ENCODE measurements at regions not wholly inside any gene's neighbourhood (a gene's known extent, or its start where the extent isn't known, plus 50 kb on each side); places are given as distances from the start of the nearest gene placed in this dataset.

- no peak overlapping the region for H4K5ac ChIP-seq (ENCODE audit: insufficient read length, low read depth, low read length)
Observed at GRCh38 chr6:163790266-163790840, 375.8 kb downstream of the QKI start.

More at GRCh38 chr6:163790266-163790840, 375.8 kb downstream of the QKI start:
- no peak for DNase-seq
- Mint-ChIP-seq H3K36me3 (ENCODE audit: insufficient read depth in 1 of 3, low read depth in 3 of 3) (no peaks in the 10 kb centered on the region; a peak in 1 of 7 replicates), H3K27me3 (ENCODE audit: low read depth) (no peaks in the 10 kb centered on the region; the same call in 1 of the 2 replicates), H3K4me1 (peaks cover 15 to 16% of the 10 kb centered on the region in 2 experiments), H3K27ac (no peak overlapping the region), H3K4me3 (no peak overlapping the region), H3K9me3 (no peaks in the 10 kb centered on the region)
- Histone ChIP-seq H3T11ph (ENCODE audit: low read length) (no peak overlapping the region), H2AK5ac (ENCODE audit: insufficient read length, low read length) (no peak overlapping the region), H4K20me1 (ENCODE audit: control insufficient read depth, insufficient read depth, insufficient read length) (no peaks in the 10 kb centered on the region), H2BK12ac (ENCODE audit: insufficient read length, low read depth, low read length) (no peak overlapping the region), H3K79me2 (ENCODE audit: insufficient read depth, low read length) (no peaks in the 10 kb centered on the region), H3K27ac (ENCODE audit: insufficient read length, low read depth, low read length) (no peak overlapping the region), H2BK5ac (ENCODE audit: insufficient read length, low read length) (no peak overlapping the region), H3K4ac (ENCODE audit: low read depth, low read length) (no peak overlapping the region), H2BK20ac (ENCODE audit: low read depth, low read length, poor library complexity, severe bottlenecking) (no peak overlapping the region), H2BK120ac (ENCODE audit: low read depth, low read length, poor library complexity, severe bottlenecking) (no peak overlapping the region), H3K56ac (ENCODE audit: insufficient read length, low read depth, low read length) (no peak overlapping the region), H3K14ac (ENCODE audit: insufficient read depth, low read length) (no peak overlapping the region), H2BK15ac (ENCODE audit: low read depth, low read length) (no peak overlapping the region), H3K23ac (ENCODE audit: insufficient read length, low read depth, low read length) (no peak overlapping the region), H3K23me2 (ENCODE audit: insufficient read length, low read depth, low read length, poor library complexity, severe bottlenecking) (no peaks in the 10 kb centered on the region), H3K27me3 (ENCODE audit: insufficient read depth, low read length) (no peaks in the 10 kb centered on the region), H3K79me1 (ENCODE audit: insufficient read depth, low read depth, low read length, poor library complexity, severe bottlenecking) (no peaks in the 10 kb centered on the region), H4K91ac (ENCODE audit: insufficient read length, low read depth, low read length) (no peak overlapping the region), H2AFZ (ENCODE audit: low read length) (no peak overlapping the region), H3K4me2 (ENCODE audit: insufficient read depth, insufficient read length, low read length) (no peak overlapping the region), H3K9ac (ENCODE audit: extremely low read depth, insufficient read length, low read length) (no peak overlapping the region), H4K8ac (replicated peaks; ENCODE audit: insufficient read length, low read depth, low read length) (no peak overlapping the region), H3K4me1 (ENCODE audit: insufficient read depth, low read length) (no peaks in the 10 kb centered on the region), H3K9me3 (ENCODE audit: control insufficient read depth, low read depth, low read length) (no peaks in the 10 kb centered on the region), H3K18ac (ENCODE audit: insufficient read length, low read depth, low read length) (no peak overlapping the region)
- no peak for TF ChIP-seq CTCF (conservative IDR thresholded peaks at IDR 0.05)
- WGBS (ENCODE audit: extremely low coverage, insufficient read length, low lambda C conversion rate): no CpG with 5 or more reads among the region's 5 CpGs

Data from H9 (cell line).